Superior temporal gyrus (tissue), 1 donor: ENCODE measurements at regions not wholly inside any gene's neighbourhood (a gene's known extent, or its start where the extent isn't known, plus 50 kb on each side); places are given as distances from the start of the nearest gene placed in this dataset.
"Not testable (repeated sequence)": the region's sequence is repeated elsewhere in the genome, so short reads cannot be mapped to it uniquely, and the experiment has no call there.

Source experiments
- DNase-seq: peaks from one replicate; pipeline ENCODE4 v3.0.0-alpha.2; 2016; ENCODE audit errors: extremely low spot score

- DNase-seq: not testable (repeated sequence)
Observed at GRCh38 chr14:105678057-105678456, 151.7 kb downstream of the TMEM121 start.

DNA sequence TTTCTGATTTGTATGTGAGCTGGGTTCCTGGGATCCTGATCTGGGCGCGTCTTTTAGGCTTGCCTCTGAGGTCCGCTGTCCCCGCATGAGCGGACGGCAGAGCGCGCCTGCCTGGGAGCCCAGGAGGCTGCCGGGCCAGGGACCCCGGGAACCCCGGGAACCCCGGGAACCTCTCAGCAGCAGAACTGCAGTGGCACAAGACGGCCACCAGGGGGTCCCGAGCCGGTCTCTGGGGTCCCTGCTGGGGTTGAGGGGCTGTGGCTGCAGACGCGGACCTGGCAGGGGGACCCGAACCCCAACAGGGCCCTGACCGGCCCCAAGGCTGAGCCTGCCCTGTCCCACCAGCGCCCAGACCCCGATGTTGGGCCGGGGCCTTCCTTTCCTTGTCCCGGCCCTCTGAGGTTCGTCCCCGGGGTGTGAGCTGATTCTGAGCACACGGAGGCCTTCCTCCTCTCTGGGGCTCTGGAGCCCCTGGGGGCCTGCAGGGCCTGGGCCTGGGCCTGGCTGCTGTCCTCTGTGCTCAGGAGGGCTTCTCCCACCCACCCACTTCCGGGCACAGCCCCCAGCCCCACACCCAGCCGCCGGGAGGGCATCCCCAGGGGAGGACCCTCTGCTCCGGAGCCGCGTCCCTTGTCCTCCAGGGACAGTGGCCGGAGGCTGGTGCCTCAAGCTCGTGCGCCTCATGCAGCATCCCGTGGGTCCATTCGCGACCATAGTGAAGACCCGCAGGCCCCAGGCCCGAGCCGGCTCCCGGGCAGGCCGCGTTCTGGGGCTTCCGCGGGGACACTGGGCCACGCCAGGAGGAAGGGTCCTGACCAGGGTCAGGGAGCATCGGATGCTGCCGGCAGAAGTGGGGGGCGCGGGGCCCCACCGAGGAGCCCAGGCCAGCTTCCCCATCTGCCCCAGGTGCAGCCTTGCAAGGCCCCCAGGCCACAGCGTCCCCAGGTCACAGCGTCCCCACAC lies 152.9 kb downstream of the TMEM121 start:
- not testable (repeated sequence) for DNase-seq

DNA sequence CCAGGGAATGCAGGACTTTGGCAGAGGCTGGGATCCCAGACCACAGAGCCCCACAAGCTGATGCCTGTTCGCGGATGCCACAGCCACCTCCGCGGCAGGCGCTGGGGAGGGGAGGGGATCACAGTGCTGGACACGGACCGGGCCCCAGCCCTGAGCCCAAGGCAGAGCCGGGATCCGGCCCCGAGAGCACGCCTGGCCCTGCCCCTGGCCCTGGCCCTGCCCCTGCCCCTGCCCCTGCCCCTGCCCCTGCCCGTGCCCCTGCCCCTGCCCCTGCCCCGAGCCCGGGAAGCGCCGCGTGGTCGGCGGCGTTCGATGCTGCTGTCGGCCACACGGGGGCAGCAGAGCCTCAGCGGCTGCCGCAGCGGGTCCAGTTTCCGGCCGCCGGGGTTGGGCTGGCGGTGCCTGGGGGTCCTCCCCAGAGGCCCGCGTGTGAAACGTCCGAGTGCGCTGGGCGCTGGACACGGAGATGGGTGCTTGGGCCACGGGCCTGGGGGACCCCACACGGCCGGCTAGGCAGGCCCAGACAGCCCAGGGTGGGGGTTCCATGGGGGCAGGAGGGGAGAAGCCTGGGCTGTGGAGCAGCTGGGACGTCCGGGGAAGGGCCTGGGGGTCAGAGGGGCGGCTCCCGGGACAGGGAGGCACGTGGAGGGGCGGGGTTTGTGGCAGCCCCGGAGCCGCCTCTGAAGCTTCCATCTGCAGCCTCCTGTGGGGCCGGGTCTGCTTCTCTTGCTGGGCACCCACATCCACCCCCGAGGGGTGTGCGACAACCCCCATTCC lies 153.8 kb downstream of the TMEM121 start:
- not testable (repeated sequence) for DNase-seq

GRCh38 chr14:105680736-105681098 lies 154.3 kb downstream of the TMEM121 start:
- not testable (repeated sequence) for DNase-seq

DNA sequence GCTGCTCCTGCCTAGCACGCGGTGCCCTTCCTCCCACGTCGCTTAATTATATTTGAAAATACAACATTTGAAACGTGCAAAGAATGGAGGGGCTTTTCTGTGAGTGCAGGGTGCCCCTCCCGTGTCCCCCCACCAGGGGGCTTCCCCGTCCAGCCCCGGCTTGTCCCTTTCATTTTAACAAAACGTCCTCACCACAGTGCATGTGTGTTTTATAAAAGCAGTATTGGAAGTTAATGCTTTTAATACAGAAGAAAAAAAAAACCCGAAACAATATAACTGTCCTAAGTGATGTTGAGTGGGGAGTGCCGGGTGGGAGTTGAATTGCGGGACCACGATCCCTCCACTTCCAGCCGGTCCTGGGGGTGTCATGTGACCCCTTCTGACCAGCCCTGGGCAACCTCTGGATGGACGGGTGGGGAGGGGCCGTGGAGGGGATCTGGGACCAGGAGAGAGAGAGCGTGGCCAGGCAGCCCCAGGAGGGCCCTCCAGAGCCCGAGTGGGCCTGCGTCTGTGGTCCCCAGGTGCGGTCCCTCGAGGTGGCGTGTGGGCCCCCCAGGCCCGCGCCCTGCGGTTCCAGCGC lies 155.3 kb downstream of the TMEM121 start:
- not testable (repeated sequence) for DNase-seq

- DNase-seq: not testable (repeated sequence)
Observed at GRCh38 chr14:105682442-105682841, 156.1 kb downstream of the TMEM121 start.

- no peak for DNase-seq
Observed at GRCh38 chr14:105682956-105683570, 156.7 kb downstream of the TMEM121 start.

- not testable (repeated sequence) for DNase-seq
Observed at GRCh38 chr14:105684056-105684455, 157.7 kb downstream of the TMEM121 start.

DNA sequence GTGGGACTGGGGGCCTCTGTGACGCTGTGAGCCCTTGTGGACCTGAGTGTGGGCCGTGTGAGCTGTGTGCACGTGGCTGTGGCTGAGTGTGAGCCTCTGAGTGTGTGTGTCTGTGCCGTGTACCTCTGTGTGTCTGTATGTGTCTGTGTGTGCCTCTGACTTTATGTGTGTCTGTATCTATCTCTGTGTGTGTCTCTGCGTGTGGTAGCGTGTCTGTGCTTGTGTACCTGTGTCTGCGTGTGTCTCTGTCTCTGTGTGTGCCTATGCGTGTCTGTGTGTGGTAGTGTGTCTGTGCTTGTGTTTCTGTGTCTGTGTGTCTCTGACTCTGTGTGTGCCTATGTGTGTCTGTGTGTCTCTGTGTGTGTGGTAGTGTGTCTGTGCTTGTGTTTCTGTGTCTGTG lies 158.2 kb downstream of the TMEM121 start:
- DNase-seq: not testable (repeated sequence)

- no peak for DNase-seq
Observed at GRCh38 chr14:105685003-105685402, 158.6 kb downstream of the TMEM121 start.

DNA sequence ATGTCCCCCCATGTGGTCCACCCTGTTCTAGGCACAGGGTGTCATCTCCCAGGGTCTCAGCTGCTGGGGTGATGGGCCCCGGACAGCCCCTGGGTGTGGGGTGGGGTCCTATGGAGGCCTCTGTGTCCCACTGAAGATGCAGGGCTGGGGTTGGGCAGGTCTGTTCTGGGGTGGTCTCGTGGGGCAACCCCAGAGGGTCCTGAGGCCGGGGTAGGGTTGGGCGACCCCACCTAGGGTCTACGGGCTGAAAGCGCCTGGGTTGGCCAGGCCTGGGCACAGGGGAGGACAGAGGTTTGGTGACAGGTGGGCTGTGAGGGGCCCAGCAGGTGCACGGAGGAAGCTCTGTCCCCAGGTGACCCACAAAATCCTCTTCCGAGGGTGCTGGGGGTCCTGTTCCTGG lies 159.2 kb downstream of the TMEM121 start:
- DNase-seq: not testable (repeated sequence)

GRCh38 chr14:105686050-105686449 lies 159.7 kb downstream of the TMEM121 start:
- DNase-seq: not testable (repeated sequence)

DNA sequence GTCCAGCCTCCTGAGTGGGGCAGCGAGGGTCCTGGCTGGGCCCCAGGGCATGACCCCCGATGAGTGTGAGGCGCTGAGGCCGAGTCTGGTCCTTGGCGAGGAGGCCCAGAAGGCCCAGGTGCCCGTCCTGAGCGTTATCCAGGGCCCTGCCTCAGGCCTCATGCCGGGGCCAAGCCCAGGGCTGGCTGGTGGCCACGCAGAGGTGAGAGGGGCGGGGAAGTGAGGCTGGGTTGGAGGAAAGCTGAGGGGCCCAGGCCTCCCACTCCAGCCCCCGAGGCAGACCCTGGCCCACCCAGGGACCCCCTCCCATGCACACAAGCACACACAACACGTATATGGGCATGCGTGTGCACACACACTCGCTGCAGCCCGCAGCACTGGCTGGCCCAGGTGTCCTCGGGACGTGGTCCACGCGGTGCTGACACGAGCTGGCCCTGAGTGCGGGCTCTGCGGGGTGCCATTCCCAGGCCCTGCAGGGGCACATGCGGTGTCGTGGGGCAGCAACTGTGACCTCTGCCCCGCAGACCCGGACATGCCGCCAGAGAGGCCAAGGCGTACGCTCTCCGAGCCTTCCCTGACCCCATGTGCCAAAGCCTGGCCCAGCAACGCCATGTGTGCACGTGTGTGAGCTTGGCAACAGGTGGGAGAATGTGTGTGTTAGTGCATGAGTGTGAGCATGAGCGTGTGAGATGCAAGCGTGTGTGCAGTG lies 160.2 kb downstream of the TMEM121 start:
- not testable (repeated sequence) for DNase-seq

- DNase-seq: not testable (repeated sequence)
Observed at GRCh38 chr14:105687171-105688022, 161.0 kb downstream of the TMEM121 start.

GRCh38 chr14:105688023-105688351 lies 161.6 kb downstream of the TMEM121 start:
- not testable (repeated sequence) for DNase-seq

GRCh38 chr14:105688664-105689221 lies 162.4 kb downstream of the TMEM121 start:
- not testable (repeated sequence) for DNase-seq

GRCh38 chr14:105689722-105690121 lies 163.3 kb downstream of the TMEM121 start:
- DNase-seq: no peak

- no peak for DNase-seq
Observed at GRCh38 chr14:105690671-105691070, 164.3 kb downstream of the TMEM121 start.

DNA sequence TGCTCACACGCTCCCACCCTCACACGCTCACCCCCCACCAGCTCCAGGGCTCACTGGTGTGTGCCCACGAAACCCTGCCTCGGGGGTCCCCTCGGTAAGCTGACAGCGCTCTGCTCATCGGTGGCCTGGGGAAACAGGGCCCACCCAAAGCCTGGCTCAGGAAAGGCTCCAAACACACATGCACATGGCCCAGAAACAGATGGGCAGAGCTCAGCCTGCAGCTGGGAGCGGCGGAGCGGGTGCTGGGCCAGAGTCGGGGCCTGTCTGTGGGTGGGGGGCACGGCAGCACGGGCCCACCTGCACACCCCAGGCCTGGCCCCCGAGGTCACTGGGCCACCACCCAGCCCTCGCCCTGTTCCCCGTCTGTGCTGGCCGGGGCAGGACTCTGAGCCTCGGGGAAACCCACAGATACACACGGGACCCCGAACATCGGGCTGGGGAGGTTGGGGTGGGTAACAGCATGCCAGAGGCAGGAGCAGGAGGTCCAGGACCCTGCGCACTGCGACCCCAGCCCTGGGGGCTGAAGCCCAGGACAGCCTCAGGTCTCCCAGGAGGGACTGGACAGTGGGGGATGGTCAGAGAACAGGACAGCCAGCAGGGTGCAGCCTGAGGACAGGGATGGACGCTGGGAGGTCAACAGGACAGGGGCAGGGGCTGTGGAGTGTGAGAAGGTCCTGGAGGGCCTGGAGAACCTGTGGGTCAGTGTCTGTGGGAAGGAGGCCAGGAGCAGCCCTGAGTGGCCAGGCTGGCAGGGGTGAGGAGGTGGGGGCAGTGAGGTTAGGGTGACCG lies 165.1 kb downstream of the TMEM121 start:
- DNase-seq: not testable (repeated sequence)
